HFF-Myc (cell line): ENCODE measurements at regions not wholly inside any gene's neighbourhood (a gene's known extent, or its start where the extent isn't known, plus 50 kb on each side); places are given as distances from the start of the nearest gene placed in this dataset.

ENCODE experiments used
- DNase-seq: peaks from one replicate; pipeline ENCODE4 v3.0.0-alpha.2; 2011; ENCODE audit warnings: low read depth; ENCODE audit errors: extremely low read depth
- H3K4me3 ChIP-seq: replicated peaks from 2 replicates; pipeline ENCODE4 v1.5.1; 2011; ENCODE audit warnings: low read depth, mild to moderate bottlenecking, control low read depth, low read length
- TF ChIP-seq, protein P1 (sequence below): IDR thresholded peaks from 2 replicates; pipeline ENCODE4 v1.5.1; 2012; ENCODE audit warnings: mild to moderate bottlenecking, low read depth, low read length, control low read depth; ENCODE audit errors: missing control alignments

DNA sequence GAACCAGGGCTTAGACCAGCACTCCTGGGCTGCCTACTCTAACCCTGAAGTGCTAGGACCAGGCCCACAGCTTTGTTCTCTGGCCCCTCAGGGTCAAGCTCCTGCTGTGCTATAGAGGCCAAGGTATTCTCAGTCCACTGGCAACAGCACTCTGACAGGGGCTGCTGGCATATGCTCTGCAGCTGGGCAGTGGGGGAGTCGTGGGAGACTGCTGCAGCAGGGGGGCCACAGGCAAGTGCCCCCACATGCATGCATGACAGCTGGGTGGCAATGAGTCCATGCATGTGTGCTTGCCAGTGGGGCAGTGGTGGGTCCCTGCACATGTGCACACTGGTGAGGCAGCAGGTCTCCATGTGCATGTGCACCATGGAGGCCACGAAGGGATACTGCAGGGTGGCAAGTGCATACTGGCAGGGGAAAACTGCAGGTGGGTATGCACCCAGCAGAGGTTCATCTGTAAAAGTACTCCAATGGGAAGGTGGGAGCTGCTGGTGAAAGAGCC is 364.9 kb upstream of the IRAK1BP1 start:
- TF ChIP-seq, protein P1, sequence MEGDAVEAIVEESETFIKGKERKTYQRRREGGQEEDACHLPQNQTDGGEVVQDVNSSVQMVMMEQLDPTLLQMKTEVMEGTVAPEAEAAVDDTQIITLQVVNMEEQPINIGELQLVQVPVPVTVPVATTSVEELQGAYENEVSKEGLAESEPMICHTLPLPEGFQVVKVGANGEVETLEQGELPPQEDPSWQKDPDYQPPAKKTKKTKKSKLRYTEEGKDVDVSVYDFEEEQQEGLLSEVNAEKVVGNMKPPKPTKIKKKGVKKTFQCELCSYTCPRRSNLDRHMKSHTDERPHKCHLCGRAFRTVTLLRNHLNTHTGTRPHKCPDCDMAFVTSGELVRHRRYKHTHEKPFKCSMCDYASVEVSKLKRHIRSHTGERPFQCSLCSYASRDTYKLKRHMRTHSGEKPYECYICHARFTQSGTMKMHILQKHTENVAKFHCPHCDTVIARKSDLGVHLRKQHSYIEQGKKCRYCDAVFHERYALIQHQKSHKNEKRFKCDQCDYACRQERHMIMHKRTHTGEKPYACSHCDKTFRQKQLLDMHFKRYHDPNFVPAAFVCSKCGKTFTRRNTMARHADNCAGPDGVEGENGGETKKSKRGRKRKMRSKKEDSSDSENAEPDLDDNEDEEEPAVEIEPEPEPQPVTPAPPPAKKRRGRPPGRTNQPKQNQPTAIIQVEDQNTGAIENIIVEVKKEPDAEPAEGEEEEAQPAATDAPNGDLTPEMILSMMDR: no peak
- DNase-seq: no peak
- no peak overlapping the region for H3K4me3 ChIP-seq

DNA sequence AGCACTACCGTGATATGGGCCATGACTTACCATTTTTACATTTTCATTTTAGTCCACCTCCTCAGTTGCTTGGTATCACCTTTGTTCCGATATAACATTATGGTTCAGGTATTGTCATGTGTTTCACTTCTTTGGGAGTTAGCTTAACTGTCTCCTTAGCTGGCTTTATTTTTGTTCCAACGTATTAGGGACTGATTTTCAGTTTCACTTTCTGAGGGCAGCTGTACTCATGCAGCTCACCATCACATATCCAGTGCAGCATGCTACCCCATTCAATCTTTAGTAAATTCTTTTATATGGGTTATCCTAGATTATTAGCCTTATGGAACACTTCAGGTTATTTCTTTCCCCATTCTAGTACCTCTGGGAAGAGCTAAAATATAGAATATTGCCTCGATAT is 362.2 kb upstream of the IRAK1BP1 start:
- TF ChIP-seq, protein P1: no peak
- no peak for DNase-seq
- no peak overlapping the region for H3K4me3 ChIP-seq

DNA sequence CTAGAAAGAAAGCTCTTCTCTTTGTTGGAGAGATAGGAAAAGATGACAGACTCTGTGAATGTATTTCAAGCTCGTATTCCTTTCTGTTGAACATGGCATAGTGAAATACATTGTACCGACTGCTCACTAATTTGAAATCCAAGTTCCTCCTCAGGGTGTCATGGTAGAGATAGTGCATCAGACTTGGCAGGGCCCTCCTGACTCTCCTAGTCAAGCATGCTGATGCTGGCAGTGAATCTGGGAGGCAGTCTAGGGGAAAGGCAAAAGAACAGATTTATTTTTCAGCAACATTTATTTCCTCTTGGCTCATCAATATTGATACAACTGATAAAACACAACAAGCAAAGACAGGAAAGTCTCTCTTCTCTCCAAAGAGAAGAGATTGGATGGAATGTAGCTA is 356.3 kb upstream of the IRAK1BP1 start:
- no peak overlapping the region for H3K4me3 ChIP-seq
- no peak for DNase-seq

DNA sequence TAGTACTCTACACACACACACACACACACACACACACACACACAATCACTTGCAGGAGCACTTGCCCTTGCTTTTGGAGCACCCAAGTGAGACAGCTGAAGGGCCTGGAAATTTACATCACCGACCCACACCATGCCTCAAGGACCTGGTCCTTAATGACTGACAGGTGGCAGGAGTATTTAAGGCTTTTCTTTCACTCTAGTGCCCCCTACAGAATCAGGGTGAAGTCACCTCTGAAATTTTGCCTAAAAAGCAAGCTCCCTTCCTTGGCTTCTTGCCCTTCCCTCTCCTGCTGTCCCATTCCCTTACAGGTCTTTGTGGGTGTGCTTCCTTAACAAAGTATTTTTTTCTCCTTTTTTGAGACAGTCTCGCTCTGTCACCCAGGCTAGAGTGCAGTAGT is 353.5 kb upstream of the IRAK1BP1 start:
- H3K4me3 ChIP-seq: no peak overlapping the region
- TF ChIP-seq, protein P1: no peak
- no peak for DNase-seq

More for the DNA sequence above, 356.3 kb upstream of the IRAK1BP1 start:
- TF ChIP-seq, protein P1: no peak

DNA sequence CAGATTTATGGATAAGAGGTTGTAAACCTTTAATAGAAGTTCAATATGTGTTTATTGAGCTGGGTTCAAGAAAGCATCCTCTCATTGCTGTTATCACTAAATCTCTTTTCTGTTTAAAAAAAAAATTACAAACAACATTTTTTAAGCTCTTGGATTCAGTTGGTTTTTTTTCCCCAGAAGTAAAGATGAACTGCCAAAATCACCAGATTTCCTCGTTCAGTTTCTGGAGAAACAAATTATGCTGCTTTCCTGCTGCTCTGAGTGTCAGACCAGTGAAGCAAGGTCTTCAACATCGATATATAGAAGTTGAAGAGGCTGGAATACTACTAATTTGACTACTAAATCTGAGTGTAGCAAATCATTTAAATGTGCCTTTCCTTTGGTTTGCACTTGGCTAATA is 352.1 kb upstream of the IRAK1BP1 start:
- no peak for DNase-seq
- TF ChIP-seq, protein P1: no peak
- H3K4me3 ChIP-seq: no peak overlapping the region

DNA sequence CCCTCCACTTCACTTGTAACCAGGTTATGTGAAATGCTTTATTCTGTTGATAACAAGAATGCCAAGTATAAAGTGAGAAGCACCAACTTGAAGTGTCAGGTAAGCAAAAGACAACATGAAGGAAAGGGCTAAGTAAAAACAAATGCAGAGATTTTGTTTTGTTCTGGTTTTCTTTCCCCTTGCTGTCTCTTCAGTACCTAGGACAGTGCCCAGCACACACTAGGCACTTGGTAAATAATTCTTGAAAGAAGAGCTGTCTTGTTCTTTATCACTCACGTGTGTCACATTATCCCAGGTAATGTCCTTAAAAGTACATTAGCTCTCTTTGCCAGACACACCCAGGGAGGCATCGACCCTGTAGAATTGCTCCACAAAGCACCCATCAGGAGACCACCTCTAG is 350.0 kb upstream of the IRAK1BP1 start:
- TF ChIP-seq, protein P1: no peak

DNA sequence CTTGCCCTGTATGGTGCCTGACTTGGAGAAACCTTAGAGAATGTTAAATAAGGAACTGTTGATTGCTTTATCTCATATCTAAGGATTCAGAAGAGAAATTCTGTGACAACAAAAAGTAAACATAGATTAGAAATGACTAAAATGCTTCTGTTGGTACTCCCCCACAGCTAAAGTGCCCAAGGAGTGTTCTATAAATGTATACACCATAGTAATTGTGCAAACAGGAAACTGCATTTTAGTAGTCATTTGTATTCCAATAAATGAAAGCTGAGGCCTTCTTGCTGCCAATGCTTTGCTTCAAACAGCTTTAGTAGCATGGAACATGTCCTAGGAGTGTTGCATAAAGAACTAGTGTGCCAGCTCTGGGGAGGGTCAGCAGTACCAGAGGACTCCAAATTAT is 343.7 kb upstream of the IRAK1BP1 start:
- TF ChIP-seq, protein P1: no peak
- H3K4me3 ChIP-seq: no peak overlapping the region
- no peak for DNase-seq

More for the DNA sequence above, 350.0 kb upstream of the IRAK1BP1 start:
- H3K4me3 ChIP-seq: no peak overlapping the region
- no peak for DNase-seq
